Peyer's patch (tissue), 4 donors: ENCODE measurements at regions not wholly inside any gene's neighbourhood (a gene's known extent, or its start where the extent isn't known, plus 50 kb on each side); places are given as distances from the start of the nearest gene placed in this dataset.

Source experiments
- POLR2A ChIP-seq, 2 donors: fragments of 450-650 bp; IDR thresholded peaks; one replicate each; pipeline ENCODE4 v1.5.1; 2017; ENCODE audit warnings: antibody characterized with exemption in 2 of 2, mild to moderate bottlenecking in 2 of 2, moderate library complexity in 2 of 2
- TF ChIP-seq, protein P1 (sequence below), 6 experiments: fragments of 450-650 bp in 4 of 6; fragments of 200-600 bp in 2 of 6; sonication (generic) in 1 of 6; IDR thresholded peaks; one replicate each; pipeline ENCODE4 v1.5.1; 2017 to 2019; ENCODE audit warnings: antibody characterized with exemption in 6 of 6, mild to moderate bottlenecking in 3 of 6, moderate library complexity in 1 of 6

DNA sequence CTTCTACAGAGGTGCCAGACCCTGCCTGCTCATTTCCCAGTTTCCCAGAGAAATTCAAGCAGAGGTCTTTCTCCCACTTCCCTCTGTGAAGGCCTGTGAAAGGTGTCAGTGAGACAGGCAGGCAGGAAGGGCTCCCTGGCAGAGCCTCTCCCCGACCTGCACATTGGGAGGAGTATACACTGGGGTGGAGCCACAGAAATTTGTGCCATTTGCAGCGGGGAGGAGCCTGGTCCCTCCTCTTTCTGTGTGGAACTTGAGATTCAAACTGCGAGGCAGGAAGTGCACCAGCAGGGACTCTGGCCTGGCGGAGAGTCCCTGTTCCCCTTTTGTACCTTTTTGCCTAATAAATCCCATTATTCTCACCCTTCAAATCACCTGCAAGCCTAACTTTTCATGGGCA lies 54.6 kb upstream of the OPN4 start:
- TF ChIP-seq POLR2A (IDR thresholded peaks at IDR 0.05) = no peak
- TF ChIP-seq, protein P1, sequence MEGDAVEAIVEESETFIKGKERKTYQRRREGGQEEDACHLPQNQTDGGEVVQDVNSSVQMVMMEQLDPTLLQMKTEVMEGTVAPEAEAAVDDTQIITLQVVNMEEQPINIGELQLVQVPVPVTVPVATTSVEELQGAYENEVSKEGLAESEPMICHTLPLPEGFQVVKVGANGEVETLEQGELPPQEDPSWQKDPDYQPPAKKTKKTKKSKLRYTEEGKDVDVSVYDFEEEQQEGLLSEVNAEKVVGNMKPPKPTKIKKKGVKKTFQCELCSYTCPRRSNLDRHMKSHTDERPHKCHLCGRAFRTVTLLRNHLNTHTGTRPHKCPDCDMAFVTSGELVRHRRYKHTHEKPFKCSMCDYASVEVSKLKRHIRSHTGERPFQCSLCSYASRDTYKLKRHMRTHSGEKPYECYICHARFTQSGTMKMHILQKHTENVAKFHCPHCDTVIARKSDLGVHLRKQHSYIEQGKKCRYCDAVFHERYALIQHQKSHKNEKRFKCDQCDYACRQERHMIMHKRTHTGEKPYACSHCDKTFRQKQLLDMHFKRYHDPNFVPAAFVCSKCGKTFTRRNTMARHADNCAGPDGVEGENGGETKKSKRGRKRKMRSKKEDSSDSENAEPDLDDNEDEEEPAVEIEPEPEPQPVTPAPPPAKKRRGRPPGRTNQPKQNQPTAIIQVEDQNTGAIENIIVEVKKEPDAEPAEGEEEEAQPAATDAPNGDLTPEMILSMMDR (IDR thresholded peaks at IDR 0.05) = no peak
